HTR-8/SVneo (cell line): ENCODE measurements at regions not wholly inside any gene's neighbourhood (a gene's known extent, or its start where the extent isn't known, plus 50 kb on each side); places are given as distances from the start of the nearest gene placed in this dataset.

ENCODE experiments used
- DNase-seq: peaks from one replicate; pipeline ENCODE4 v3.0.0; 2011; ENCODE audit warnings: low spot score, mixed read lengths; ENCODE audit not compliant: insufficient read length
- FAIRE-seq: peaks from 2 replicates; lab custom pipeline; 2011; peaks lifted over from hg19 to GRCh38; lab: Jason Lieb, UNC

DNA sequence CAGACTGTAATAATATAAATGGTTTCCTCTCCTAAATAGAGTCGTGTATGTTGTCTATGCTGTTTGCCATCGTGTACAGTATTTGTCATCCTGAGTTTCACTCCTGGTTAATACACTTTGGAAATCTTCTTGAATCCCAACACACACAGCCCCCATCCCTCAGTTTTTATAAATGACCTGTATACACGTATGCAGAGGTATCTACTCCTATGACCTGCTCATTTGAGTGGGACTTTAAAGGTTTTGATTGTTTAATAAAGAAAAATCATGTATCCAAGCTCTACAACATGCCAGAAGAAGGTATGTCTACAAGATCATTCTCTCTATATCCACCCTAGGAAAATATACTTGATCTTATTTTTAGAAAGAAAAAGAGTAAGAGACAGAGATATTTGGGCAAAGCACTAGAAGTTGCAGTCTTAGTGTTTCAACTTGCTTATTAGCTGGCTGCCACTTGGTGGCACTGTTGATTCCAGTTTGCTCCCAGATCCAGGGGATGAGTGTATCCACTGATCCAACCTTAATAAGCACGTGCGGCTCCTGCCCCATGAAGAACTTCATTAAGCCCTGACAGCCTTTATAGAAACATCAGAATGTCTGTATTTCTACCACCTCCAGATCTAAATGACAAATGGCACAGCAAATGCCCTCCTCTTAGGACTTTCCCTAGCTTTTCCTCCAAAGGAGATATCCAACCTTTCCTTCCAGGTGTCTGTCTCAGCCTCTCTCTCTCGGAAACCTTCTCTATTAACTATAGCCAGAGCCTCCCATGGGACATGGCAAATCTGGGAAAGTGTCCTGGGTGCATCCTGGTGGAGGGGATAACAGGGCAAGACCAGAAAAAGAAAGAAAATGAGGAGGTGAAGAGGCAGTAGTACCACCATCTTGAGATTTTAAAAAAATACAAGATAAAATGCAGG lies 181.6 kb upstream of the NEBL start:
- no peak for FAIRE-seq
- peak; percentile 29 for DNase-seq

DNA sequence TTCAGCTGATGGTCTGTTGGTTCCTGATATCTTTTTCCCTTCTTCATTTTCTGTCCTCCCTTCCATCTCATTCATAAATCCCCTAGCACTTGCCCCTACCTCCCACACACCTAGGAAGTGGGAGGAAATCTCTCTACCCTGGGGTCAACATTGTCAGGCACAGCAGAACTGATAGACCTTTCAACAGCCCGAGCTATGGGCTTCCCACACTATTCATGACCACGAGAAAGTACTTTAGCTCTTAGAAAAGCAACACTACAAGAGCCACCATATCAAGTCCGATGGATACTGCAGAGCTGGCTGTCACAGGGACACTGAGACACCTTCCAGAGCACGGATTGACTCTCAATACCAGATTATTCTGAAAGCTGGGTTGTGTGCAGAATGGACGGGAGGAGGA lies 180.6 kb upstream of the NEBL start:
- FAIRE-seq (no peak), DNase-seq (no peak)

DNA sequence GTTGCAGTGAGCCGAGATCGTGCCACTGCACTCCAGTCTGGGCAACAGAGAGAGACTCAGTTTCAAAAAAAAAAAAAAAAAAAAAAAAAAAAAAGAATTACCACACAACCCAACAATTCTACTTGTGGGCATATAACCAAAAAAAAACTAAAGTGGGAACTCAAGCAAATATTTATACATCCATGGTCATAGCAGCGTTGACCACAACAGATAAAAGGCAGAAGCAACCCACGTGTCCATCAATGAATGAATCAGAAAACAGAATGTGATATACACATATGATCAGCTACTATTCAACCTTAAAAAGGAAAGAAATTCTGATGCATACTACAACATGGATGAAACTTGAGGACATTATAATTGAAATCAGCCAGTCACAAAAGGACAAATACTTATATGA lies 179.3 kb upstream of the NEBL start:
- no peak for FAIRE-seq
- no peak for DNase-seq

DNA sequence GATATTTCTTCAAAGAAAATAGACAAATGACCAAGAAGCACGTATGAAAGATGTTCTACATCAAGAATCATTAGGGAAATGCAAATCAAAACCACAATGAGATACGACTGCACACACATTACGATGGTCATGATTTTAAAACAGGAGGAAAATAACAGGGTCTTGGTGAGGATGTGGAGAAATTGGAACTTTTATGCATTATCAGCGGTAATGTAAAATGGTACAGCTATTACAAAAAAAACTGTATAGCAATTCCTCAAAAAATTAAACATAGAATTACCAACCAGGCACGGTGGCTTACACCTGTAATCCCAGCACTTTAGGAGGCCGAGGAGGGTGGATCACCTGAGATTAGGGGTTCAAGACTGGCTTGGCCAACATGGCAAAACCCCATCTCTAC lies 178.8 kb upstream of the NEBL start:
- FAIRE-seq (no peak), DNase-seq (no peak)

DNA sequence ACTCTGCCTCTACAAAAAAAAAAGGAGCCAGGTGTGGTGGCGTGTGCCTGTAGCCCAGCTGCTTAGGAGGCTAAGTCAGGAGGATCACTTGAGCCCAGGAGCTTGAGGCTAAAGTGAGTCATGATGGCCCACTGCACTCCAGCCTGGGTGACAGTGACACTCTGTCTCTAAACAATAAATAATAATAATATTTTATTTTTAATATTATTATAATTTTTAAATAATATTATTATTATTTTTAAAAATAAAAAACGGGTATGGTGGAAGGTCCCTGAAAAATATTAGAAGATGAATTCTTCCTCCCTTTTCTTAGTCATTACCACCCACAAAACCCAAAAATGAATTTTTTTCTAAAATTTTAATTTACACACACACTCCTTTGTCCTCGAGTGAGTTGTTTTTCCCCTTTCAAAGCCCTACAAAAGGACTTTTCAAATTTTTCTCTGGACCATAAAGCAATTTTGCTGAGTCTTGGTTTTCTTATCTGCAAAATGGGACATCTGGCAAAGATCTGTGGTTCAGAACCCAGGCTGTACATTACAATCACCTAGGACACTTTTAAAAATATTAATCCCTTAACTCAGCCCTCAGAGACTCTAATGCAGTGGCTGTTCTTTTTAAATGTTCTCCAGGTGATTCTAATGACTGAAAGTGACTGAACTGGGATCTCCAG lies 174.0 kb upstream of the NEBL start:
- DNase-seq (no peak), FAIRE-seq (no peak)

DNA sequence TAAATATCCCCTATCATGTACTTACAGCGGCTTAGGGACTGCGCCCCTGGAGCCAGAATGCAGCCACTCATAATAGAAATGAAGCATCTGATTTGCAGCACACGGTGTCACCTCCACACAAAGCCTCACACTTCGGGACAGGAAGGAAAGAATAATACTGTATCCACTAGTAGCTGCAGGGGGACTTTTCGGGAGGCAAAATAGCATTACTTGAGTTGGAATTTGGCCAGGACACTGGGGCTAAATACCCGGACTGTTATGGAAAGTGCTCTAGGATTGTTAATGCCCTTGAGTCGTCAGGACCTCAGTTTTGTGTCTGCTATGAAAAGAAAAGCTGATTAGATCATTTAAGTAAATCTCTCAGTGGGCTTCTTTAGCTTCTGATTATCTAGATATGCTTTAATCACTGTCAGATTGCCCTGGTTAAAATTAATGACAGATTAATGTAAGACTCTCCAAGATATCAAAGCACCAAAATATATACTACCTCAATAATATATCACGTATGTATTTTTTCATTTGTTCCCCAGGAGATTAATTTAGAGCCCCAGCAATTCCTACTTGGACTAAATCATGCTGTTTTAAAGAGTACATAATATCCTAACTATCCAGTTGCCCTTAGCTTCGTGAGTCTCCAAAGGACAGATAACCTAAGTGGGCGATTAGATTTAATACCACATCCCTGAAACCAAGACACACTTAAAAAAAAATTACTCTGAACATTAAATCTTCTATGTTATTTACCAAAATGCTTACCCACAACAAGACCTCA lies 173.0 kb upstream of the NEBL start:
- FAIRE-seq (no peak), DNase-seq (no peak)

DNA sequence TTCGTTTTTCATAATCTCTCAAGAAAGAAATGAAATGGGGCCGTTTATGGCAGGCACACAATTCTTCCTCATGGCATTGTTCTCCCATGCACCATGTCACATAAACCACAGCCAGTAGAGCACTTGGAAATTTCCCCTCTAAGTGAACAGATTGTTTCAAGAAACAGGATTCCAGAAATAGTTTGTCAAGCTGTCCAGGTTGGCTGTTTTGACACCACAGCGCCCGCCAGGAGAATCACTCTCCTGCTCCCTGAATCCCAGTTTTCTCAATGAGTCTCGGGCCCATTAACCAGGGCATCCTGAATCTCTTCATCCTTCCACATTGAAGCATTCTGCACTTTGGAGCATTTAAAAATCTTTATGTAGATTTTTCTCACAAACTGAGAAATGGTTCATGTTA lies 172.2 kb upstream of the NEBL start:
- no peak for DNase-seq
- no peak for FAIRE-seq

DNA sequence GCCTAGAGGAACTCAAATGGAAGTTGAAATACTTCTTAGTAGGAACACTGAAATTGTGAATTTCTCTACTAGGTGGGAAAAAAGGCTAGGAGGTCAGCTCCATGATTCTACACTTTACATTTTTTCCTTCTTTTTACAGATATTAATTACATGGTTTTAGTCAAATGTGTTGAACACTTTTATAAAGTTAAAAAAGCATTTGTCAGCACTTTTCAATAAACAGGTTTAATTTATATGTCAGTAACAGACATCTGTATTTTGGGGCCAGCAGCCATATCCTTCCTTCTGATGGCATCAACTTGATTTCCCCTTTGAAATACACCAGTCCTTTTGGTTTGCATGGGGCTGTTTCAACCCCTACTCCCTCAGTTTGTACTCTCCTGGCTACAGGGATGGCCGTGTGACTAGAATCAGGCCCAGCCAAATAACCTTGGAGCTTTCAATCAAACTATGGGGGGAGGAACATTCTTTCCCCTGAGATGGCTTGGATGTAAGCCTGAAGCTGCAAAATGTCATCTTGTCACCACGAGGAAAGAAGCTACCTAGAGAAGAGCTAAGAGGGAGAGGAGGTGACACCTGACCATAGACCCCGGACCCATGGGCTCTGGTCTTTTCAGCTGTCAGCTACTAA lies 171.0 kb upstream of the NEBL start:
- DNase-seq: no peak
- FAIRE-seq: no peak

DNA sequence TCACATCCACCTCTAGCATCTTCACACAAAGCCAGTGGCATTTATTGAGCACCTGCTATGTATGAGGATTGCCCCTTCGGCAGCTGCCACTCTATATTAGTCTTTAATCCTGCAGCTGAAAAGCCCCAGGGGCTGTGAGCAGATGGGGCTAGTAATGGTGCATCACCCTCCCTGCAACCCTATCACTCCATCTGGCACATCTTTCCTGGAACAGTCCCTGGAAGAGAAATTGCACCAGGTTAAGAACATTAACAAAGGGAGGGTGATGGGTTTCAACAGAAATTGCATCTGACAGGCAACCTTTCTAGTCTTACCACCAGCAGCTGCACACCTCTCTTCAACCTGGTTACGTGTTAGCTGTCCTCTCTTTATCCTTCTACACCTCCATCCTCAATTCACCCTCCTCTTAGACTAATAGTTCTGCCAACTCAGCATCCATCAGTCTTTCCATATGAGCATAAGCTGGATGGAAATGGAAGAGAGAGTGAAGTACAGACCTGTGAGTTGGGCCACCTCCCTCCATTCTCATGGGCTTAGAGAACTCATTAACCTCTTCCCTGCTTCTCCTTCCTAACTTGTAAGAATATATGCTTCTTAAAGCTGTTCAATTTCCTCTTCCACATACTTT lies 168.6 kb upstream of the NEBL start:
- FAIRE-seq (no peak), DNase-seq (no peak)

DNA sequence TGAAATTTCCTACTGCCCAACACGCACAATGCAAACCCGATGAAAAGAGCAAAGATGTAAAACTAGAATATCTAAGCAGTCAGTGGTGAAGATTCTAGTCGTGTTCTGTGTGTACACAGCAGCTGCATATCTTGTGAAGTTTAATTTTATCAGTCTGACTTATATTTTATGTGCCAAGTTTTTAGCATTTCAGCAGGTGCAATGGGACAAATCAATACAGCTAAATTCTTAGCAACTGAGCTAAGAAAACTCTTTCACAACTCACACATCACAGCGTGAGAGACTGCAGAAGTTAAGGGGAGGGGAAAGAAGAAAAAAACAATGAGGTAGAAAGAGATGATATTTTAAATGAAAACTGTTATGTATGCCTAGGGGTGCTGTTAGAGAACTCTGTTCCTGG lies 164.9 kb upstream of the NEBL start:
- FAIRE-seq (no peak), DNase-seq (no peak)

DNA sequence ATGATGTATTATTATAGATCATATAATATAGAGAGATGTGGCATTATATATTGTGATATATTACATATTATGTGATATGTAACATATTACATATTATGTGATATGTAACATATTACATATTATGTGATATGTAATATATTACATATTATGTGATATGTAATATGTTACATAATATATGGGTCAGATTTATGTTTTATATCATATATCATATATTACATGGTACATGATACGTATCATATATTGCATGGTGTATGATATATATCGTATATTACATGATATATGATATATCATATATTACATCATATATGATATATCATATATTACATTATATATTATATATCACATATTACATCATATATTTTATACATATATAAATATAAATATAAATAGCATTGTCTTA lies 164.1 kb upstream of the NEBL start:
- no peak for FAIRE-seq

DNA sequence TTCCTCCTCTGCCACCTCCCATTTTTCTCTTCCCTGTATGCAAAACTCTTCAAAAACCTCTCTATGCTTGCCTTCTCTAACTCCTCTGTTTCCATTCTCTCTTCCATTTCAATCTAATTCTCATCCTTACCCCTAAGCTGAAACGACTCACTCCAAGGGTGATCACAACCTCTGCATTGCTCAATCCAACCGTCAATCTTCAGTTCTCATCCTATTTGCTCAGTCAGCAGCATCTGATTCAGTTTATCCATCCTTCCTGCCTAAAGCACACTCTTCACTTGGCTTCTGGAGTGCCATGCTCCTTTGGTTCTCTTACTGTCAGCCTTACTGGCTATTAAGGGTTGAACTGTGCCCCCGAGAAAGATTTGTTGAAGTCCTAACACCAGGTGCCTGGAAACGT lies 163.5 kb upstream of the NEBL start:
- DNase-seq (no peak), FAIRE-seq (no peak)

More for the DNA sequence above, 164.1 kb upstream of the NEBL start:
- DNase-seq: no peak

DNA sequence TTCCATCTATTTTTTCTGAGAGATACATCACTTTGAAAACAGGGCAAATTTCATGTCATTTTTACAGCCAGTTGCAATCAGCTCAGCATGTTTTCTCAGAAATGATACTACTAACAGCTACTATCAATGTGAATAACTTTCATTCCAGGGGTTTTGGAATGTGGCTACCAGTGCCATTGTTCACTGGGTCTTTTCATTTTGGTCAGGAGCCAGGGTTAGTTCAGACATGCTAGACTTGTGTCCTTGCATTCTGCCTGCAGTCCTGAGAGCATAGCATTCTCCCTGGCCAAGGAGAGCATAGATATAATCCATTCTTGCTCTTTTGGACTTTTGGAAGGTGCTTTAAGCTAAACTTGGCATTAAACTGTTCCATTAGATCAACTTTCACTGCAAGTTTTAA lies 160.9 kb upstream of the NEBL start:
- DNase-seq: no peak
- no peak for FAIRE-seq

DNA sequence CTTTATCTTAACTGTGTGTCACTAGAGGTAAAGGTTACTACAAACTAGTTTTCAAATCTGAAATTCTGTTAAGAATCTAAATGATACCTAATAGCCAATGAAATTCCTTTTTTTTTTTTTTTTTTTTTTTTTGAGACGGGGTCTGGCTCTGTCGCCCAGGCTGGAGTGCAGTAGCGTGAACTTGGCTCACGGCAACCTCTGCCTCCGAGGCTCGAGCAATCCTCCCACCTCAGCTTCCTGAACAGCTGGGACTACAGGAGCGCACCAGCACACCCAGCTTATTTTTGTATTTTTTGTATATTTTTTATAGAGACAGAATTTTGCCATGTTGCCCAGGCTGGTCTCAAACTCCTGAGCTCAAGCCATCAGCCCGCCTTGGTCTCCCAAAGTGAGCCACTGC lies 160.3 kb upstream of the NEBL start:
- FAIRE-seq (no peak), DNase-seq (no peak)

DNA sequence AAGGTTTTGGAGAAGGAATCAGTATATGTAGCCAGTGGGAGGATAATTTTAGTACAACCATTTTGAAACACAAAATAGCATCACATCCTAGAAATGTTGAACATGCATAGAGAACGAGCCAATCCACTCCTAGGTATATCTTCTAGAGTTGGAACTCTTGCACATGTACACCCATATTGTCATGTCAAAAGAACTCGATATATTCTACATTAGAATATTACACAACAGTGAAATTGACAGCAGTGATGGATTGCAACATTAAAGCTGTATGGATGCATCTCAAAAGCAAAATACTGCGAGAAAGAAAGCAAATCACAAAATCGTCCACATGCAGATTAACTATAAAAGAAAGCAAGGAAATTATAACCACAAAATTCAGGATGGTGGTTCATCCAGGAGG lies 159.3 kb upstream of the NEBL start:
- no peak for FAIRE-seq
- no peak for DNase-seq

DNA sequence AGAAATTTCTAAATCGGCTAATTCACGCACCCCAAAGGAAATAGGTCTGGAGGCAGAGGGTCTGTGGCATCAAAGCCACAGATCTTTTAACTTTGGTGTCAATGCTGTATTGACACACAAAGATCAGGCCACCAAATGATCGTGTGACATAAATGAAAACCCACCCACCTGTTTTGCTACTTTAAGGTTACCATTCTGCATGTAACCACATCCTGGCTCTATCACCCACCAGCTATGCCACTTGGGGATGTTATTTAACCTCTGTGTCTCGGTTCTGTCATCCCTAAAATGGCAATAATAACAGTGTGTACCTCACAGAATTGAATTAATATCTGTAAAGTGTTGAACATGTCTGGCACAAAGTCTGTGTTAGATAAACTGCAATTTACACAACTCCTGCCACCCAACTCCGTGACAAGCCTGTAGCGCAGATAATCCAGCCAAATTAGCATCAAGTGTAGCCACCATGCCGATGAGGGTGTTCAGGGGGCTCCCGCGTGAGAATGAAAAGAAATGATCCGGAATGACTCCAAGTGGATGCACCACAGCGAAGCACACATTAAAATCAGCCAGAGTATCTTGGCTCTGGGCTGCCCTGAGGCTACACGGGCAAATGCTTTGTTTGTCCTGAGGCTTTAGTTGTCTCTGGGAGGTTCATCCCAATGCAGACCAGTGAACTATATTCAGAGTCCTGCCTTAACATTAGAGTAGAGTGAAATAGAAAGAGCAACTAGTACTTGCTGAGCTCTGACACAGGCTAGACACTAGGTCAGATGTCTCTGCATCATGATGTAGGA lies 158.4 kb upstream of the NEBL start:
- no peak for DNase-seq
- FAIRE-seq: no peak

DNA sequence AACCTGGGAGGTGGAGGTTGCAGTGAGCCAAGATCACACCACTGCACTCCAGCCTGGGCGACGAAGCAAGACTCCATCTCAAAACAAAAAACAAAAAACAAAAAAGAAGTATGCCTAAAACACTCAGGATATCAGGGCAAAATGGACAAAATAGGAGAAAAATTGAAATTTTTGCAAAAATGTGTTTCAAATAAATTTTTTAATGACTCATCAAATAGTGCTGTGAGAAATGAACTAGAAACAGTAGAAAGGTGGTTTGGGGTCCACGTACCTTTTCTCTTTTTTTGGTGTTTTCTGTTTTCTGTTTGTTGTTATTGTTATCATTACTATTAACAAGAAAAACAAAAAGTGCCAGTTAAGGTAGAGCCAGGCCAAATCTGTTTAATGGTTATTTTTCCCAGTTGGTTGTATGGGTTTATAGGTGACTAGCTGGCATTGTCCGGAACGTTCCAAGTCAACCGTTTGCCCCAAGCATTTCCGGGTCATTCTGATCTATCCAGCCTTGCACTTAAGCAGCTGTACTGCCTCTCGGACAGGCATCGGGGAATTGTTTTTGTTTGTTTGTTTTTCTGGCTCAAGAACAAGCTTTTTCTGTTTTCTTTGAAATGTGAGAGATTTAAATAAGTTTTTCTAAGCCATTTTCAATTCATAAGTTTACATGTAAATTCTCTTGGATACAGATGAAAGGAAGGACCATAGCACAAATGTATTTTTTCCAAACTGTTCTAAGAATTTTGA lies 157.0 kb upstream of the NEBL start:
- FAIRE-seq (no peak), DNase-seq (no peak)

DNA sequence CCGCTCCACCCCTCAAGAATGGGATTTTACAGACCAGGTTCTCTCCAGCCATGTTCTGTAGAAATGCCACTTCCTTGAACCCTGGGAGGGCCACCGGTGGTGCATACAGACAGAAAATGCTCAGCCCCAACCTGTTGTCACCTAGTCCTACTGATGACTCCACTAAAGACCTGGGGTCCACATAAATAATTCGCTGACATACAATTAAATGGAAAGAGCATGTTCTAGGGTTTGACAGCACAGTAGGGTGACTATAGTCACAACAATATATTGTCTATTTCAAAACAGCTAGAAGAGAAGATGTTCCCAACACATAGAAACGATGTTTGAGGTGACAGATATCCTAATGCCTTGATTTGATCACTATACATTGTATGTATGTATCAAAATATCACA lies 155.6 kb upstream of the NEBL start:
- FAIRE-seq: no peak
- DNase-seq: no peak
